ENCODE measurements at regions not wholly inside any gene's neighbourhood (a gene's known extent, or its start where the extent isn't known, plus 50 kb on each side); places are given as distances from the start of the nearest gene placed in this dataset.

DNA sequence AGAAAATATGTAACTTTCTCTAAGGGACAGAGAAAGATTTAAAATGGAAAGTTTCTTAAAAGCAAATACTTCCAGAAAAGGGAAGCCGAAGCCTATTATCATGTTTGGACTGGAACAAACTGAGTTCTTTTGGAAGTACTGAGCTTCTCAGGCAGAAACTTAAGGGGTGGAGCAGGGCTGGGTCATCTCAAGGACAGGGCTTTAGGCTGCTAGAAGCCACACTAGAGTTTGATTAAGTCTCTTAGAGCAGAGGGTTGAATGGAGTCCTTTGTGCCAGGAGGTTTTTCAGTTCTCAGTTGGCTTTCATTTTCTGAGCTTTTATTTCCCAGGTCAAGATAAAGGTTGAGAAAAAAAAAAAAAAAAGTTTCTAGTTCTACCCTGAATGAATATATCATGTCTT lies 432.7 kb downstream of the SLITRK5 start:
- TF ChIP-seq, protein P1, sequence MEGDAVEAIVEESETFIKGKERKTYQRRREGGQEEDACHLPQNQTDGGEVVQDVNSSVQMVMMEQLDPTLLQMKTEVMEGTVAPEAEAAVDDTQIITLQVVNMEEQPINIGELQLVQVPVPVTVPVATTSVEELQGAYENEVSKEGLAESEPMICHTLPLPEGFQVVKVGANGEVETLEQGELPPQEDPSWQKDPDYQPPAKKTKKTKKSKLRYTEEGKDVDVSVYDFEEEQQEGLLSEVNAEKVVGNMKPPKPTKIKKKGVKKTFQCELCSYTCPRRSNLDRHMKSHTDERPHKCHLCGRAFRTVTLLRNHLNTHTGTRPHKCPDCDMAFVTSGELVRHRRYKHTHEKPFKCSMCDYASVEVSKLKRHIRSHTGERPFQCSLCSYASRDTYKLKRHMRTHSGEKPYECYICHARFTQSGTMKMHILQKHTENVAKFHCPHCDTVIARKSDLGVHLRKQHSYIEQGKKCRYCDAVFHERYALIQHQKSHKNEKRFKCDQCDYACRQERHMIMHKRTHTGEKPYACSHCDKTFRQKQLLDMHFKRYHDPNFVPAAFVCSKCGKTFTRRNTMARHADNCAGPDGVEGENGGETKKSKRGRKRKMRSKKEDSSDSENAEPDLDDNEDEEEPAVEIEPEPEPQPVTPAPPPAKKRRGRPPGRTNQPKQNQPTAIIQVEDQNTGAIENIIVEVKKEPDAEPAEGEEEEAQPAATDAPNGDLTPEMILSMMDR (IDR thresholded peaks at IDR 0.05; ENCODE audit: poor library complexity), result no peak
- TF ChIP-seq EZH2 (IDR thresholded peaks at IDR 0.05; ENCODE audit: borderline replicate concordance), result no peak
